Neuron (in vitro differentiated cells): ENCODE measurements at regions not wholly inside any gene's neighbourhood (a gene's known extent, or its start where the extent isn't known, plus 50 kb on each side); places are given as distances from the start of the nearest gene placed in this dataset.

Experiments used
- H2AFZ ChIP-seq: one replicate; pipeline ENCODE4 v1.6.1; 2013; ENCODE audit warnings: low read depth, mild to moderate bottlenecking, inconsistent platforms, low read length, moderate library complexity
- H3K27me3 ChIP-seq: one replicate; pipeline ENCODE4 v1.6.1; 2013; ENCODE audit warnings: low read length; ENCODE audit not compliant: insufficient read depth
- H3K36me3 ChIP-seq: one replicate; pipeline ENCODE4 v1.6.1; 2013; ENCODE audit warnings: low read length; ENCODE audit not compliant: insufficient read depth
- H3K4me1 ChIP-seq: one replicate; pipeline ENCODE4 v1.6.1; 2013; ENCODE audit warnings: low read length; ENCODE audit not compliant: insufficient read depth
- H3K4me3 ChIP-seq: 2 replicates; pipeline ENCODE4 v1.5.1; 2013; ENCODE audit warnings: mild to moderate bottlenecking, low read length, moderate library complexity
- H3K9me3 ChIP-seq: one replicate; pipeline ENCODE4 v1.6.1; 2013; ENCODE audit warnings: low read length

DNA sequence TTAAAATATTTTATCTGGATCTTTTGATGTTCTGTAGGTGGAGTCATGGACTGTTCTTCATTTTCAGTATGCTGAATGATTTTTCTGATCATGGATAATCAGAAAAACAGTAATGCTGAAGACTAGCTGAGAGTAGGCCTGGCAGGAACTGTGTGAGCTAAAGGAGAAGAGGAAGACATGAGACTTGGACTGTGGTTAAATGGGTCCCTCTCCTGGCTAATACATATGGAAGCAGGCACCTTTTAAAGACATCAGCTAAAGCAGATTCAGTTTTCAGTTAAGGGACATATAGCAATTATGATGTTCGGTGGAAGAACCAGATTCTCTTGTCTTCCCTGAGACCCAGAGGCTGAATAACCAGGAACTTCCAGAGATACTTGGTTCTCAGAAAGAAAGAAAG, 169.4 kb downstream of the OLFM4 start:
- Histone ChIP-seq H3K27me3 (no peaks in the 10 kb centered on the region), H3K4me1 (peaks cover 22% of the 10 kb centered on the region), H2AFZ (no peak overlapping the region), H3K9me3 (peaks cover 10% of the 10 kb centered on the region), H3K4me3 (no peak overlapping the region), H3K36me3 (no peaks in the 10 kb centered on the region)

DNA sequence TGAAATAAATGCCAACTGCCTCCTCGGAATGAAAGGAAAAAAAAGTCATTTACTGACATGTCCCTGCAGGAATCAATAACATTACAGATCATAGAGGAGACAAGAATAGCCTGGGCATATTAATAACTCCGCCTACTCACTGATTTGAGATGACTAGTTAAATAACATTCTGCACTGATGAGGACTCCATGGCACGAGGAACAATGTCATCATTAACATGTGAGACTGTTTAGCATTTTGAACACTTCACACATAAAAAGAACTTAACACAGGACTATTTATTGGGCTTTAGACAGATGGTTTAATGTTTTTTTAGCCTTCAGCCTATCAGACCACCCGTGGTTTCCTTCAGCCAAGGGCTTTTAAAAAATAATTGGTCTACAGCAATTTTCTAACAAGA, 170.1 kb downstream of the OLFM4 start:
- Histone ChIP-seq H3K36me3 (no peaks in the 10 kb centered on the region), H3K4me1 (peaks cover 22% of the 10 kb centered on the region), H3K4me3 (no peak overlapping the region), H3K9me3 (peaks cover 10% of the 10 kb centered on the region), H3K27me3 (no peaks in the 10 kb centered on the region), H2AFZ (peak overlapping the region; percentile 14)

DNA sequence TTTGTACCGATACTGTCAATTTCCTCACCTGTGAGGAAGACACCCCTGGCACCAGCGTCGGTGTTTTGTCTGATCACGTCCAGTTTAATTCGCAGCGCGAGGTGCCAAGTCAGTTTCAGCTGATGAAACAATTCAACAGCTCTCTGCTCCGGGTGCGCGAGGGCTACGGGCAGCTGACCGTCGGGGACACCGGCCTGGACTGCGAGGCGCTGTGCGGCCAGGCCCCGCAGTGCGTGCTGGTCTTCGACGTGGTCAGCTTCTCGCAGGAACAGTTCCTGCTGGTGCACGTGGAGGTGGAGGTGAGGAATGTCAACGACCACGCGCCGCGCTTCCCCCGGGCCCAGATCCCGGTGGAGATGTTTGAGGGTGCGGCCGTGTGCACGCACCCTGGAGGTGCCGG, 171.5 kb downstream of the OLFM4 start:
- H3K4me1 ChIP-seq: peaks cover 22% of the 10 kb centered on the region
- H2AFZ ChIP-seq: no peak overlapping the region
- H3K4me3 ChIP-seq: no peak overlapping the region
- H3K9me3 ChIP-seq: peaks cover 10% of the 10 kb centered on the region
- H3K27me3 ChIP-seq: no peaks in the 10 kb centered on the region
- no peaks in the 10 kb centered on the region for H3K36me3 ChIP-seq

DNA sequence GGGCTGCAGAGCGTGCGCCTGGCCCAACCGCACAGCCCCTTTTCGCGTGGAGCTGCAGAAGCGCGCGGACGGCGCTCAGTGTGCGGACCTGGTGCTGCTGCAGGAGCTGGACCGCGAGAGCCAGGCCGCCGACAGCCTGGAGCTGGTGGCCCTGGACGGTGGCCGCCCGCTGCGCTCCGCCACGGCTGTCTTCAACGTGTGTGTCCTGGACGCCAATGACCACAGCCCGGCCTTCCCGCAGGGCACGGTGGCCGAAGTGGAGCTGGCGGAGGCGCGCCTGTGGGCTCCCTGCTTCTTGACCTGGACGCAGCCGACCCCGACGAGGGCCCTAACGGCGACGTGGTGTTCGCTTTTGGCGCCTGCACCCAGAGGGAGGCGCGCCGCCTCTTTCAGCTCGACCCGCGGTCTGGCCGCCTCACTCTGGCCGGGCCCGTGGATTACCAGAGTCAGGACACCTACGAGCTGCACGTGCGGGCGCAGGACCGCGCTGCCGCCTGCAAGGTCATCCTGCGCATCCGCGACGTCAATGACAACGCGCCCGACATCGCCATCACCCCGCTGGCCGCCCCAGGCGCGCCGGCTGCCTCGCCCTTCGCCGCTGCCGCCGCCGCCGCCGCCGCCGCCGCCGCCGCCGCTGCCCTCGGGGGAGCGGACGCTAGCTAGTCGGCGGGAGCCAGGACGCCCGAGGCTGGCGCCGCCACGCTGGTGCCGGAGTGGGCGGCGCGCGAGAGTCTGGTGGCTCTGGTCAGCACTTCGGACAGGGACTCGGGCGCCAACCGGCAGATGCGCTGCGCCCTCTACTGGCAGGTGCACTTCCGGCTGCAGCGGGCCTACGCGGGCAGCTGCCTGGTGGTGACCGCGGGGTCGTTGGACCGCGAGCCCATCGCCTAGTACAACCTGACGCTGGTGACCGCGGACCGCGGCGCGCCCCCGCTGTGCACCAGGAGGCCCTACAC, 172.2 kb downstream of the OLFM4 start:
- no peaks in the 10 kb centered on the region for H3K36me3 ChIP-seq
- no peak overlapping the region for H2AFZ ChIP-seq
- H3K27me3 ChIP-seq: no peaks in the 10 kb centered on the region
- H3K9me3 ChIP-seq: peaks cover 10% of the 10 kb centered on the region
- no peak overlapping the region for H3K4me3 ChIP-seq
- H3K4me1 ChIP-seq: peaks cover 22% of the 10 kb centered on the region

DNA sequence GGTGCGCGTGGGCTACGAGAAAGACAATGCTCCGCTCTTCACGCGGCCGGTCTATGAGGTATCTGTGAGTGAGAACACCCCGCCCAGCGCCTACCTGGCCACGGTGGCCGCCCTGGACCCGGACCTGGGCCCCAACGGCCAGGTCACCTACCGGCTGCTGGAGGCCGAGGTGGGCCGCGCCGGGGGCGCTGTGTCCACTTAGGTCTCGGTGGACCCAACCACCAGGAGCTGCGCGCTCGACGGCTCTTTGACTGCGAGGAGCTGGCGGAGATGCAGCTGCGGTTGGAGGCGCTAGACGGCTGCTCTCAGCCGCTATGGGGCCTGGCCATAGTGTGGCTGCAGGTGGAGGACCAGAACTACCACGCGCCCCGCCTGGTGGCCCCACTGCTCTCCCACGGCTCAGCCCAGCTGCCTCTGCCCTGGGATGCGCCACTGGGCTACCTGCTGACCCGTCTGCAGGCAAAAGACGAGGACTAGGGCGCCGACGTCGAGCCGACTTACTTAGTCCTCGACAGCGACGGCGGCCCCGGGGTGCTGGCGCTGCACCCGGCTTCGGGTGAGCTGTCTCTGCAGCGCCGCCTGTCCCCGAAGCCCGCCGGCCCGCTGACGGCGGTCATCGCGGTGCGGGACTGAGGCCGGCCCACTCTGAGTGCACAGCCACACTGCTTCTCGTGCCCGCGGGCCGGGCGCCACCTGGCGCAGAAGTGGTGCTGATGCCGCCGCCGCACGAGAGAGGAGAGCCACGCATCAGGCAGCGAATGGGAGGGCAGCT, 173.0 kb downstream of the OLFM4 start:
- H3K36me3 ChIP-seq: no peaks in the 10 kb centered on the region
- no peak overlapping the region for H3K4me3 ChIP-seq
- no peak overlapping the region for H2AFZ ChIP-seq
- no peaks in the 10 kb centered on the region for H3K27me3 ChIP-seq
- peaks cover 23% of the 10 kb centered on the region for H3K4me1 ChIP-seq
- H3K9me3 ChIP-seq: peaks cover 10% of the 10 kb centered on the region

DNA sequence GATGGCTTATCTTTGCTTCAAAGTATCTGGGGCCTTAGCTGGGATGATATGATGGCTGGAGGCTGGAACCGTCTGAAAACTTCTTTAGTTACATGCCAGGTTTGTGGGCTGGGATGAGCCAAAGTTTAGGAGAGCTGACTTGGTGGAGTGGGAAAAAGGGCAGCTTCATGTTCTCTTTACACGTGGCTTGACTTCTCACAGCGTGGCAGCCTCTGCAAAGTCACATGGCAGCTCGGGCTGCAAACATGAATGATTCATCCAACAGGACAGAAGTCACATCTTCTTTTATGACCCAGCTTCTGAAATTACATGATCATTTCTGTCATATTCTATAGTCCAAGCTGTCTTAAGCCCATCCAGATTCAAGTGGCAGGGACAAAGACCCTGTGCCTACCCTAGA, 176.0 kb downstream of the OLFM4 start:
- Histone ChIP-seq H2AFZ (no peak overlapping the region), H3K36me3 (no peaks in the 10 kb centered on the region), H3K27me3 (no peaks in the 10 kb centered on the region), H3K9me3 (peaks cover 10% of the 10 kb centered on the region), H3K4me1 (peaks cover 12% of the 10 kb centered on the region), H3K4me3 (no peak overlapping the region)

DNA sequence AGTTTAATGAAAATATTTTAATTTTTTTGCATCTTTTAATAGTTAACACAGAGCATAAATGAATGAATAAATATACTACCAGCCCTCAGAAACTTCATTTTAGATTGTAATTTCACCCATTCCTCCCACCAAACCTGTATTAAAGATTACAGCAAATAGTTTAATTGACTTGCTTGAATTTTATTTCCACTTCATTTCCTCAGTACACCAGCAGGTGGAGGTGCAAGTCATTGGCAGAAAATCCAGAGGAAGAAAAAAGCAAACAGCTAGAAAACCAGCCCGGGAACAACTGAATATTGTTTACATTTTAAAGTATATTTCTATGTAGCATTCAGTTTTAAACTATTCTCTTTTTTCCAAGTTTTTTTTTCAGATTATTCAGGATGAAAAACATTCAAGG, 177.8 kb downstream of the OLFM4 start:
- H2AFZ ChIP-seq: no peak overlapping the region
- H3K4me1 ChIP-seq: peaks cover 12% of the 10 kb centered on the region
- no peak overlapping the region for H3K4me3 ChIP-seq
- H3K27me3 ChIP-seq: no peaks in the 10 kb centered on the region
- H3K36me3 ChIP-seq: no peaks in the 10 kb centered on the region
- H3K9me3 ChIP-seq: peaks cover 2% of the 10 kb centered on the region

DNA sequence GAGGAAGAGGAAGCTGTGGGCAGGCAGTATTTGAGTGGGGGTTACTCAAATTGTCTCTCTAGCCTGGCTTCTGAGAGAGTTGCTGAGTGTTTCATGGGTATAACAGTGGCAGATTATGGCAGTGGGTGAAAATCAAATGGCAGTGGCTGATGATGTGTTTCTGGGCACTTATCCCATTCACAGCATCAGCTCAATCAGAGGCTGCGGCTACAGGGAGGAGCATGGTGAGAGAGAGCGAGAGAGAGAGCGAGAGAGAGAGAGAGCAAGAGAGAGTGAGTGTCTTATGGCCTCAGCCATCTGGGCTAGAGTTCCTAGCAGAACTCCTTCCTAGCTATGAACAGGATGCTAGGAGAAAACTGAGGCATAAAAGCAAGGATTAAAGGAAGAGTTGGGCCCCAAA, 178.9 kb downstream of the OLFM4 start:
- Histone ChIP-seq H3K9me3 (no peaks in the 10 kb centered on the region), H3K4me3 (no peak overlapping the region), H3K27me3 (no peaks in the 10 kb centered on the region), H2AFZ (no peak overlapping the region), H3K4me1 (peaks cover 14% of the 10 kb centered on the region), H3K36me3 (no peaks in the 10 kb centered on the region)

DNA sequence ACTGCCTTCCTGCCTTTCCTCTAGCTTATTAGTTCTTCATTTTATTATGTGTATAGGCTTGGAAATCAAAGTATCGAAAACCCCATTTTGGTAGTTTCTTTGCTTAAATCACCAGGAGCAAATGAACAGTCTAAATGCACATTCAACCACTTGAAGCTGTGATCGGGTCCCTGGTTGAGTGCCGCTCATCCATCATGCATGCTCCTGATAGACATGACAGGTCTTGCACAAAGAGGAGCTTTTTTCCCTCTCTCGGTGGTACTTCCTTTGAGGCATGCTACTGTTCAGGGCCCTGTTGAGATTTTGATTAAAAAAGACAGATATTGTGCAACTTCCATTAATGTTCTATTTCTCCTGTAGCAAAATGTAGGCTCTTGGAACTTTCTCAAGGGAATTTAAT, 185.8 kb downstream of the OLFM4 start:
- Histone ChIP-seq H3K9me3 (no peaks in the 10 kb centered on the region), H3K4me3 (no peak overlapping the region), H3K36me3 (no peaks in the 10 kb centered on the region), H3K27me3 (no peaks in the 10 kb centered on the region), H2AFZ (peak overlapping the region; percentile 33), H3K4me1 (peaks cover 8% of the 10 kb centered on the region)

DNA sequence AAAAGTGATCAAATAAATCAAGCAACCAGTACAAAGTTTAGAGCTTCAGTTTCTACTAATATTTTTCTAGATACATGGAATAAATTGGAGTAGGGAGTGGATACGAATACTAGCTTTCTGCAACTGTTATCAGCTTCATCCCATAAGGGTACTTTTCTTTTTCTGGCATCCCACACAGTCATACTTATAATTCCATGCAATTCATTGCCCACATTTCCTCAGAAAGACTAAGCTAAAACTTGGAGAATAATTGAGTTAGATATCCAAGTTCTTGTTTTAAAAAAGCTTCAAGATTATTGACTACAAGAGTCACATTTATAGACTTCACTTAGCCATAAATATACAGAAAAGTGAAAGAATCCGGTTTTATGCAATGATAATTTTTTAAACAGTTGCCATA, 186.9 kb downstream of the OLFM4 start:
- Histone ChIP-seq H3K9me3 (no peaks in the 10 kb centered on the region), H3K36me3 (no peaks in the 10 kb centered on the region), H3K27me3 (no peaks in the 10 kb centered on the region), H3K4me3 (no peak overlapping the region), H2AFZ (no peak overlapping the region), H3K4me1 (peaks cover 8% of the 10 kb centered on the region)

DNA sequence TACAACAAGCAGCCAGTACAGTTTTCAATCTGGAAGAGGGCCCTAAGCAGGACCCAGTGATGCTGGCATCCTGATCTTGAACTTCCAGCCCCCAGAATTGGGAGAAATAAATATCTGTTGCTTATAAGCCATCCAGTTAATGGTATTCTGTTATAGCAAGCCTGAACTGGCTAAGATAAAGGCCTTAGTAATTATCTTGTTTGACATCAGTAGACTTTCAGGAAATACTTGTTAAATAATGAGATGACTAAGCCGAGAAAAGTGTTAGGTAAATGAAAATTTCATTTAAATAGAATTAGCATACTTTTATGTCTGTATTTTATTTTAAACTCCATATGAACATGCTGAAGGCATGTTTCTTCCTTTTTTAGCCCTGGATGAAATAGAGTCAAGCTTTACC, 188.2 kb downstream of the OLFM4 start:
- no peaks in the 10 kb centered on the region for H3K36me3 ChIP-seq
- no peak overlapping the region for H2AFZ ChIP-seq
- H3K4me1 ChIP-seq: peaks cover 6% of the 10 kb centered on the region
- H3K27me3 ChIP-seq: no peaks in the 10 kb centered on the region
- no peak overlapping the region for H3K4me3 ChIP-seq
- H3K9me3 ChIP-seq: no peaks in the 10 kb centered on the region

DNA sequence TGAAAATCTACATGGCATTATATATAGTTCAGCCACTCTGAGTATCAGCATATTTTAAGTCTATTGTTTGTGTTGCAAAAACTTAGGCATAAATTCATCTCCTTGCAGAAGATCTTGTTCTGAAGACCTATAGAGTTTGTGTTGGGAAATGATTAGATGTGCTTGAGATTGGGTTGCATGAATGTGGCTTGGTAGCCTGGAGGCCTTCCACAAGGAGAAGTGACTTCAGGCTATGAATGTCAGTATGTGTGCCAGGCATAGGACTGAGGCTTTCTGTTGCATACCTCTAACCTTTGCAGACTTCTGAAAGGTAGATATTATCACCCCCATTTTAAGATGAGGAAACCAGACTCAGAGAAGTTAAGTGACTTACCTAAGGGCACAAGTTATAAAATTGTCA, 188.6 kb downstream of the OLFM4 start:
- H3K9me3 ChIP-seq: peaks cover 3% of the 10 kb centered on the region
- H3K27me3 ChIP-seq: no peaks in the 10 kb centered on the region
- H2AFZ ChIP-seq: no peak overlapping the region
- no peaks in the 10 kb centered on the region for H3K36me3 ChIP-seq
- no peak overlapping the region for H3K4me3 ChIP-seq
- H3K4me1 ChIP-seq: peaks cover 5% of the 10 kb centered on the region

DNA sequence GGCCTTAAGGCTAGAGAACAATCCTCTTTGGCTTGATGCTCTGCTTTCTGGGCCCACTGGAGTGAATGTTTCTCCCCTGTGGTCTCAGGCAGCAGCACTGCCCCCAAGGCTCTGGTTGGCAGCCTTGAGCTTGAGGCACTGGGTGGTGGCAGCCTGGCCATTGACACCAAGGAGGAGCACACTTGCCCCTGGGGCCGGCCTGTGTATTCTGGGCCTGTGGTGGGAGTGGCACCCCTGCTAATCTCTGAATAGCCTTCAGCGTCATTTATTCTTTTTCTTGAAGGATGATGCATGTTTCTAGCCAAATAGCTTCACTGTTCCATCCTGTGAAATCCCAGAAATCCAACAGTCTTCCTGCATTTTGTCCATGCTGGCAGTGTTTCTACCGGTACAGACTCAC, 191.4 kb downstream of the OLFM4 start:
- Histone ChIP-seq H3K4me1 (no peaks in the 10 kb centered on the region), H2AFZ (no peak overlapping the region), H3K9me3 (peaks cover 3% of the 10 kb centered on the region)

More for the DNA sequence above, 191.4 kb downstream of the OLFM4 start:
- H3K4me3 ChIP-seq: no peak overlapping the region
- no peaks in the 10 kb centered on the region for H3K36me3 ChIP-seq
- H3K27me3 ChIP-seq: no peaks in the 10 kb centered on the region
